ENCODE measurements at regions not wholly inside any gene's neighbourhood (a gene's known extent, or its start where the extent isn't known, plus 50 kb on each side); places are given as distances from the start of the nearest gene placed in this dataset.
"Not testable (repeated sequence)": the region's sequence is repeated elsewhere in the genome, so short reads cannot be mapped to it uniquely, and the experiment has no call there.

- H3K27ac Mint-ChIP-seq; H3K4me1 Mint-ChIP-seq; H3K27me3 Mint-ChIP-seq; H3K36me3 Mint-ChIP-seq; DNase-seq; H3K9me3 ChIP-seq (ENCODE audit: control insufficient read depth in 1 of 2, low read length in 2 of 2); H3K4me1 ChIP-seq (ENCODE audit: insufficient read depth, low read length); H3K27me3 ChIP-seq (ENCODE audit: insufficient read depth, low read length); H3K4me3 ChIP-seq (ENCODE audit: low read length in 2 of 2); POLR2A ChIA-PET (ENCODE audit: partially characterized antibody); H3K36me3 ChIP-seq (ENCODE audit: insufficient read depth, low read length); H3K27ac ChIP-seq (ENCODE audit: low read depth, low read length); CTCF ChIA-PET (ENCODE audit: partially characterized antibody); intact Hi-C loops (cut with micrococcal nuclease); H3K4me3 Mint-ChIP-seq; H3K9me3 Mint-ChIP-seq: not testable (repeated sequence)
These were observed 4034.6 kb upstream of the TPTE start for GRCh38 chr21:6486821-6487220.

DNA sequence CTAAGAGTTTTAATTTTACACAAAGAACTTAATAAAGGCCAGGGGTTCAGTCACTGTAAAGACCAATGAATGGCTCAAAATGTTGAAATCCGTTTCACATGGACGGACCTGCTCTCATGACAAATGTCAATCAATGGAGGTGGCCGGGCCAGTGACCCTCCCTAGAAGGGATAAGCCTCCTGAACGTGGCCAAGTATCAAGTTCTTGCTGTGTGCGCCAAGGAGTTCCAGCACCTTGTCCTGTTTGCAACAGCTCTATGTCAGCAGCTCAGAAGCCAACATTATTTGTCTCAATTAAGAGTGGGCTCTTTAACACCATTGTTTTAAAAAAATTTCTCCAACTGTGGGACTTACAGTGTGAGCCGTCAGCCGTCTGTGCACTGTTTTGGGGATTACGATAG, 4028.7 kb upstream of the TPTE start:
- H3K36me3 Mint-ChIP-seq; H3K27ac Mint-ChIP-seq; H3K27me3 ChIP-seq (ENCODE audit: insufficient read depth, low read length); H3K4me1 Mint-ChIP-seq; H3K9me3 ChIP-seq (ENCODE audit: control insufficient read depth in 1 of 2, low read length in 2 of 2); H3K4me3 Mint-ChIP-seq; H3K27me3 Mint-ChIP-seq; intact Hi-C loops (cut with micrococcal nuclease); H3K9me3 Mint-ChIP-seq; DNase-seq; H3K36me3 ChIP-seq (ENCODE audit: insufficient read depth, low read length); POLR2A ChIA-PET (ENCODE audit: partially characterized antibody); CTCF ChIA-PET (ENCODE audit: partially characterized antibody); H3K4me3 ChIP-seq (ENCODE audit: low read length in 2 of 2); H3K27ac ChIP-seq (ENCODE audit: low read depth, low read length); H3K4me1 ChIP-seq (ENCODE audit: insufficient read depth, low read length): not testable (repeated sequence)

GRCh38 chr21:6493957-6494356, 4027.4 kb upstream of the TPTE start:
- H3K27me3 ChIP-seq (ENCODE audit: insufficient read depth, low read length); POLR2A ChIA-PET (ENCODE audit: partially characterized antibody): not testable (repeated sequence)

GRCh38 chr21:6496356-6496755, 4025.0 kb upstream of the TPTE start:
- H3K9me3 Mint-ChIP-seq: not testable (repeated sequence)

More at GRCh38 chr21:6493957-6494356, 4027.4 kb upstream of the TPTE start:
- H3K4me1 Mint-ChIP-seq; H3K36me3 ChIP-seq (ENCODE audit: insufficient read depth, low read length); H3K9me3 ChIP-seq (ENCODE audit: control insufficient read depth in 1 of 2, low read length in 2 of 2); intact Hi-C loops (cut with micrococcal nuclease); H3K27me3 Mint-ChIP-seq; H3K4me1 ChIP-seq (ENCODE audit: insufficient read depth, low read length); H3K9me3 Mint-ChIP-seq; CTCF ChIA-PET (ENCODE audit: partially characterized antibody); H3K27ac ChIP-seq (ENCODE audit: low read depth, low read length); H3K36me3 Mint-ChIP-seq; H3K27ac Mint-ChIP-seq; DNase-seq; H3K4me3 ChIP-seq (ENCODE audit: low read length in 2 of 2); H3K4me3 Mint-ChIP-seq: not testable (repeated sequence)

GRCh38 chr21:6498716-6499115, 4022.7 kb upstream of the TPTE start:
- peak overlapping the region in 2 of 8 donors; percentile 42 to 69 for H3K4me3 Mint-ChIP-seq
- H3K9me3 Mint-ChIP-seq; POLR2A ChIA-PET (ENCODE audit: partially characterized antibody); H3K9me3 ChIP-seq (ENCODE audit: control insufficient read depth in 1 of 2, low read length in 2 of 2); intact Hi-C loops (cut with micrococcal nuclease); H3K4me3 ChIP-seq (ENCODE audit: low read length in 2 of 2); H3K4me1 Mint-ChIP-seq; H3K36me3 Mint-ChIP-seq; CTCF ChIA-PET (ENCODE audit: partially characterized antibody); H3K27ac Mint-ChIP-seq; H3K27me3 Mint-ChIP-seq; H3K27me3 ChIP-seq (ENCODE audit: insufficient read depth, low read length); H3K4me1 ChIP-seq (ENCODE audit: insufficient read depth, low read length); H3K36me3 ChIP-seq (ENCODE audit: insufficient read depth, low read length): not testable (repeated sequence)
- peak overlapping the region; percentile 38 for H3K27ac ChIP-seq (ENCODE audit: low read depth, low read length)
- peak in 3 of 5 donors; percentile 19 to 31 (median 29) for DNase-seq

More at GRCh38 chr21:6496356-6496755, 4025.0 kb upstream of the TPTE start:
- H3K4me3 Mint-ChIP-seq; DNase-seq; H3K4me1 ChIP-seq (ENCODE audit: insufficient read depth, low read length); CTCF ChIA-PET (ENCODE audit: partially characterized antibody); H3K27me3 ChIP-seq (ENCODE audit: insufficient read depth, low read length); H3K4me3 ChIP-seq (ENCODE audit: low read length in 2 of 2); H3K27ac ChIP-seq (ENCODE audit: low read depth, low read length); H3K27ac Mint-ChIP-seq; H3K36me3 ChIP-seq (ENCODE audit: insufficient read depth, low read length); H3K9me3 ChIP-seq (ENCODE audit: control insufficient read depth in 1 of 2, low read length in 2 of 2); H3K36me3 Mint-ChIP-seq; H3K27me3 Mint-ChIP-seq; POLR2A ChIA-PET (ENCODE audit: partially characterized antibody); intact Hi-C loops (cut with micrococcal nuclease); H3K4me1 Mint-ChIP-seq: not testable (repeated sequence)

- POLR2A ChIA-PET (ENCODE audit: partially characterized antibody); H3K36me3 ChIP-seq (ENCODE audit: insufficient read depth, low read length); CTCF ChIA-PET (ENCODE audit: partially characterized antibody); H3K4me3 ChIP-seq (ENCODE audit: low read length in 2 of 2); H3K9me3 Mint-ChIP-seq; H3K9me3 ChIP-seq (ENCODE audit: control insufficient read depth in 1 of 2, low read length in 2 of 2); H3K27me3 ChIP-seq (ENCODE audit: insufficient read depth, low read length); H3K27me3 Mint-ChIP-seq; H3K36me3 Mint-ChIP-seq; H3K4me1 ChIP-seq (ENCODE audit: insufficient read depth, low read length); intact Hi-C loops (cut with micrococcal nuclease); H3K27ac Mint-ChIP-seq; H3K4me1 Mint-ChIP-seq; H3K4me3 Mint-ChIP-seq: not testable (repeated sequence)
- peak overlapping the region; percentile 38 for H3K27ac ChIP-seq (ENCODE audit: low read depth, low read length)
- DNase-seq: peak in 3 of 5 donors; percentile 70 to 79 (median 72)
These were observed 4022.1 kb upstream of the TPTE start for GRCh38 chr21:6499128-6499826.

GRCh38 chr21:6499866-6500265, 4021.5 kb upstream of the TPTE start:
- H3K9me3 Mint-ChIP-seq; intact Hi-C loops (cut with micrococcal nuclease); CTCF ChIA-PET (ENCODE audit: partially characterized antibody); H3K27ac Mint-ChIP-seq; H3K9me3 ChIP-seq (ENCODE audit: control insufficient read depth in 1 of 2, low read length in 2 of 2); H3K27me3 ChIP-seq (ENCODE audit: insufficient read depth, low read length); H3K27ac ChIP-seq (ENCODE audit: low read depth, low read length); POLR2A ChIA-PET (ENCODE audit: partially characterized antibody); H3K27me3 Mint-ChIP-seq; H3K36me3 ChIP-seq (ENCODE audit: insufficient read depth, low read length); H3K4me1 Mint-ChIP-seq; DNase-seq; H3K4me3 ChIP-seq (ENCODE audit: low read length in 2 of 2); H3K4me3 Mint-ChIP-seq; H3K36me3 Mint-ChIP-seq; H3K4me1 ChIP-seq (ENCODE audit: insufficient read depth, low read length): not testable (repeated sequence)

DNA sequence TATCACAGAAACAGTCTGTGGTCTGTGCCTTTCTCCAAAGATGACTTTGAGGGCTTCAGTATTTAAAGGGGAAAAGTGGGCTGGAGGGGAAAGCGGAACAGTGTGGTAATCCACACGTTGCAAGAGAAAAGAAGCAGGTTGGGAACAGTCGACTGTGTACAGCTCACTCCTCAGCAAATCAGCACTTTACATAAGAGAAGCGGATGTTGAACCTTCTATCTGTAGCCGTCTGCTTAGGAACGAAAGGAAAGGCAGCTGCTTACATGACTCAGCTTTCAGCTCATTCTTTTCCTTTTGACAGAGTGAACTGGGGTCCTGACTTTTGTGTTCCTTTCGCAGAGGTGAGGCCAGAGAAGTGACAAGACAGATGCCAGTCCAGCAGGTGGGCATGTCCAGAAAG, 4020.7 kb upstream of the TPTE start:
- H3K4me3 Mint-ChIP-seq; intact Hi-C loops (cut with micrococcal nuclease); CTCF ChIA-PET (ENCODE audit: partially characterized antibody); H3K27me3 Mint-ChIP-seq; H3K9me3 Mint-ChIP-seq; POLR2A ChIA-PET (ENCODE audit: partially characterized antibody); DNase-seq; H3K4me3 ChIP-seq (ENCODE audit: low read length in 2 of 2); H3K27ac ChIP-seq (ENCODE audit: low read depth, low read length); H3K36me3 Mint-ChIP-seq; H3K27ac Mint-ChIP-seq; H3K4me1 ChIP-seq (ENCODE audit: insufficient read depth, low read length); H3K9me3 ChIP-seq (ENCODE audit: control insufficient read depth in 1 of 2, low read length in 2 of 2); H3K27me3 ChIP-seq (ENCODE audit: insufficient read depth, low read length); H3K36me3 ChIP-seq (ENCODE audit: insufficient read depth, low read length); H3K4me1 Mint-ChIP-seq: not testable (repeated sequence)
